ENCODE measurements at regions not wholly inside any gene's neighbourhood (a gene's known extent, or its start where the extent isn't known, plus 50 kb on each side); places are given as distances from the start of the nearest gene placed in this dataset.

- Mint-ChIP-seq H3K27ac (no peak overlapping the region), H3K9me3 (no peaks in the 10 kb centered on the region), H3K4me3 (no peak overlapping the region), H3K4me1 (ENCODE audit: low read depth) (peaks cover 67% of the 10 kb centered on the region), H3K36me3 (ENCODE audit: low read depth) (peaks cover 5% of the 10 kb centered on the region), H3K27me3 (no peaks in the 10 kb centered on the region)
- intact Hi-C loops (cut with micrococcal nuclease) = loop anchor here (10.0 kb wide), 1 partner anchor 125 kb away; no protein-coding TSS in a partner anchor
- no peak for TF ChIP-seq CTCF (IDR thresholded peaks at IDR 0.05)
- ChIA-PET POLR2A (interaction anchor here (0.6 kb wide), 1 partner anchor 246 kb away, joined by 3 read pairs; no protein-coding TSS in a partner anchor), CTCF (interaction anchor here (0.9 to 1.6 kb wide), 3 partner anchors 10 to 121 kb away, joined by 3 to 4 read pairs (median 4); no protein-coding TSS in a partner anchor)
- ATAC-seq (no peak), DNase-seq (no peak)
Measured at GRCh38 chr6:144339859-144340452, 54.8 kb downstream of the UTRN start.

GRCh38 chr6:144340541-144341371 is 55.6 kb downstream of the UTRN start:
- peaks cover 9% of the 10 kb centered on the region for H3K36me3 Mint-ChIP-seq (ENCODE audit: low read depth)
- H3K4me3 Mint-ChIP-seq = no peak overlapping the region
- CTCF ChIA-PET = interaction anchor here (0.9 to 1.6 kb wide), 3 partner anchors 11 to 121 kb away, joined by 3 to 4 read pairs (median 4); no protein-coding TSS in a partner anchor
- no peaks in the 10 kb centered on the region for H3K27me3 Mint-ChIP-seq
- H3K9me3 Mint-ChIP-seq = no peaks in the 10 kb centered on the region
- intact Hi-C loops (cut with micrococcal nuclease) = loop anchor here (10.0 kb wide), 1 partner anchor 124 kb away; no protein-coding TSS in a partner anchor
- TF ChIP-seq CTCF (IDR thresholded peaks at IDR 0.05) = no peak
- POLR2A ChIA-PET = interaction anchor here (0.6 kb wide), 1 partner anchor 247 kb away, joined by 3 read pairs; no protein-coding TSS in a partner anchor
- ATAC-seq = no peak
- H3K4me1 Mint-ChIP-seq (ENCODE audit: low read depth) = peaks cover 67% of the 10 kb centered on the region
- H3K27ac Mint-ChIP-seq = no peak overlapping the region
- no peak for DNase-seq

GRCh38 chr6:144341831-144342527 is 56.8 kb downstream of the UTRN start:
- POLR2A ChIA-PET = interaction anchor here (0.6 to 2.4 kb wide), 3 partner anchors 7 to 291 kb away, joined by 3 to 12 read pairs (median 4); no protein-coding TSS in a partner anchor
- no peak overlapping the region for H3K4me3 Mint-ChIP-seq
- DNase-seq = no peak

More at GRCh38 chr6:144341831-144342527, 56.8 kb downstream of the UTRN start:
- Mint-ChIP-seq H3K27me3 (no peaks in the 10 kb centered on the region), H3K36me3 (ENCODE audit: low read depth) (peaks cover 11% of the 10 kb centered on the region), H3K27ac (no peak overlapping the region), H3K4me1 (ENCODE audit: low read depth) (peaks cover 59% of the 10 kb centered on the region), H3K9me3 (no peaks in the 10 kb centered on the region)
- CTCF ChIA-PET = interaction anchor here (0.5 to 1.1 kb wide), 3 partner anchors 8 to 1587 kb away, joined by 3 read pairs; no protein-coding TSS in a partner anchor
- intact Hi-C loops (cut with micrococcal nuclease) = loop anchor here (10.0 kb wide), 1 partner anchor 123 kb away; no protein-coding TSS in a partner anchor
- no peak for ATAC-seq
- TF ChIP-seq CTCF (IDR thresholded peaks at IDR 0.05) = no peak
